AG04449 (cell line): ENCODE measurements at regions not wholly inside any gene's neighbourhood (a gene's known extent, or its start where the extent isn't known, plus 50 kb on each side); places are given as distances from the start of the nearest gene placed in this dataset.
"Not testable (repeated sequence)": the region's sequence is repeated elsewhere in the genome, so short reads cannot be mapped to it uniquely, and the experiment has no call there.

Experiments used
- CTCF ChIA-PET: fragments of 350-600 bp; formaldehyde crosslinking; extraction: SDS; loops from one replicate; lab custom pipeline; 2021; ENCODE audit warnings: antibody characterized with exemption; lab: Yijun Ruan, JAX
- POLR2A ChIA-PET: fragments of 400-600, 350-600 bp; formaldehyde crosslinking; extraction: SDS; loops from one replicate; lab custom pipeline; 2020; ENCODE audit warnings: antibody characterized with exemption, inconsistent platforms; lab: Yijun Ruan, JAX
- DNase-seq: peaks from one replicate; pipeline ENCODE4 v3.0.0-alpha.2; 2010; ENCODE audit warnings: low read depth, low spot score
- H3K4me3 ChIP-seq: 2 replicates; pipeline ENCODE4 v1.5.1; 2011; ENCODE audit warnings: low read depth, mild to moderate bottlenecking, control low read depth, low read length
- TF ChIP-seq, protein P1 (sequence below): IDR thresholded peaks from one replicate; pipeline ENCODE4 v1.5.1; 2011; ENCODE audit warnings: mild to moderate bottlenecking, moderate library complexity, low read length, control low read depth, inconsistent platforms; ENCODE audit not compliant: insufficient read depth; ENCODE audit errors: missing control alignments

- POLR2A ChIA-PET: no interaction called here
- CTCF ChIA-PET: no interaction called here
- TF ChIP-seq, protein P1, sequence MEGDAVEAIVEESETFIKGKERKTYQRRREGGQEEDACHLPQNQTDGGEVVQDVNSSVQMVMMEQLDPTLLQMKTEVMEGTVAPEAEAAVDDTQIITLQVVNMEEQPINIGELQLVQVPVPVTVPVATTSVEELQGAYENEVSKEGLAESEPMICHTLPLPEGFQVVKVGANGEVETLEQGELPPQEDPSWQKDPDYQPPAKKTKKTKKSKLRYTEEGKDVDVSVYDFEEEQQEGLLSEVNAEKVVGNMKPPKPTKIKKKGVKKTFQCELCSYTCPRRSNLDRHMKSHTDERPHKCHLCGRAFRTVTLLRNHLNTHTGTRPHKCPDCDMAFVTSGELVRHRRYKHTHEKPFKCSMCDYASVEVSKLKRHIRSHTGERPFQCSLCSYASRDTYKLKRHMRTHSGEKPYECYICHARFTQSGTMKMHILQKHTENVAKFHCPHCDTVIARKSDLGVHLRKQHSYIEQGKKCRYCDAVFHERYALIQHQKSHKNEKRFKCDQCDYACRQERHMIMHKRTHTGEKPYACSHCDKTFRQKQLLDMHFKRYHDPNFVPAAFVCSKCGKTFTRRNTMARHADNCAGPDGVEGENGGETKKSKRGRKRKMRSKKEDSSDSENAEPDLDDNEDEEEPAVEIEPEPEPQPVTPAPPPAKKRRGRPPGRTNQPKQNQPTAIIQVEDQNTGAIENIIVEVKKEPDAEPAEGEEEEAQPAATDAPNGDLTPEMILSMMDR: no peak
Measured at GRCh38 chr6:71810880-71811279, 75.5 kb upstream of the RIMS1 start.

GRCh38 chr6:71822625-71823024 is 63.7 kb upstream of the RIMS1 start:
- ChIA-PET POLR2A (no interaction called here), CTCF (no interaction called here)

More at GRCh38 chr6:71810880-71811279, 75.5 kb upstream of the RIMS1 start:
- no peak overlapping the region for H3K4me3 ChIP-seq
- no peak for DNase-seq

GRCh38 chr6:71832110-71832764 is 54.1 kb upstream of the RIMS1 start:
- POLR2A ChIA-PET, DNase-seq, CTCF ChIA-PET, H3K4me3 ChIP-seq: not testable (repeated sequence)

More at GRCh38 chr6:71822625-71823024, 63.7 kb upstream of the RIMS1 start:
- TF ChIP-seq, protein P1: no peak
- no peak for DNase-seq
- no peak overlapping the region for H3K4me3 ChIP-seq
